Breast epithelium (tissue), 3 donors: ENCODE measurements at regions not wholly inside any gene's neighbourhood (a gene's known extent, or its start where the extent isn't known, plus 50 kb on each side); places are given as distances from the start of the nearest gene placed in this dataset.

Source experiments
- CTCF ChIP-seq, 3 donors: fragments of 450-650 bp; IDR thresholded peaks; one replicate each; pipeline ENCODE4 v1.5.1; 2016 to 2017; ENCODE audit warnings: antibody characterized with exemption in 3 of 3, mild to moderate bottlenecking in 3 of 3, moderate library complexity in 3 of 3
- POLR2A ChIP-seq: fragments of 450-650 bp; IDR thresholded peaks from one replicate; pipeline ENCODE4 v1.6.1; 2016; ENCODE audit warnings: antibody characterized with exemption, mild to moderate bottlenecking, moderate library complexity
- POLR2AphosphoS5 ChIP-seq, 3 donors: sonication (generic); formaldehyde crosslinking; IDR thresholded peaks; one replicate each; pipeline ENCODE4 v1.6.1; 2017; ENCODE audit warnings: antibody characterized with exemption in 3 of 3

DNA sequence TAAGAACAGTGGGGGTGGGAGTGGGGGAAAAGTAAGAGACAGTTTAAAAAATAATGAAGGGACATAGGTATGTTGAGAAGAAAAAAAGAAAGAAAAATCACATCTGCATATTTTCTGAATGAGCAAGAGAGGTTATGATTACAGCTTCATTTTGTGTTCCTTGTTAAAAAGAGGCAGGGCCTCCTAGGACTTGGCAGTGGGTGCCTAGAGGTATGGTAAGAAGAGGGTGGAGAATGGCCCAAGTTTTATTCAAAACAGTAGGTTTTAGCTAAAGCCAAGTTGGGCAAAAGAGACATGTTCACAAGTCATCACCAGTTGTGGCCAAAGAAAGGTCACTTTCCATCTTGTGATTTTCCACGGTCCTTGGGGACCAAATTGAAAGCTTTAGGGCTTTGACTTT lies 643.4 kb downstream of the CCDC171 start:
- TF ChIP-seq CTCF (IDR thresholded peaks at IDR 0.05), result no peak
- TF ChIP-seq POLR2A, result no peak
- TF ChIP-seq POLR2AphosphoS5 (IDR thresholded peaks at IDR 0.05), result no peak
